Left lung (tissue), 4 donors: ENCODE measurements at regions not wholly inside any gene's neighbourhood (a gene's known extent, or its start where the extent isn't known, plus 50 kb on each side); places are given as distances from the start of the nearest gene placed in this dataset.

ENCODE experiments used
- ATAC-seq: fragments of 200-7000 bp; cut with Tn5 transposase; one replicate; pipeline ENCODE4 v1.9.1; 2020; ENCODE audit warnings: moderate library complexity
- DNase-seq, 4 donors: peaks; one replicate each; pipeline ENCODE4 v3.0.0-alpha.2; 2013 to 2020
- H3K27ac ChIP-seq, 2 donors: fragments of 200-600 bp; sonication (generic) in 1 of 2; one replicate each; pipeline versions ENCODE4 v1.5.0 to v1.8.0; 2020 to 2021
- H3K27me3 ChIP-seq, 2 donors: fragments of 200-600 bp; sonication (generic) in 1 of 2; one replicate each; pipeline versions ENCODE4 v1.5.0 to v1.8.0; 2020 to 2021
- H3K36me3 ChIP-seq, 2 donors: fragments of 200-600 bp; sonication (generic) in 1 of 2; one replicate each; pipeline versions ENCODE4 v1.5.0 to v1.8.0; 2020 to 2021
- H3K4me1 ChIP-seq, 2 donors: fragments of 200-600 bp; one replicate each; pipeline ENCODE4 v1.8.0; 2021
- H3K4me3 ChIP-seq, 2 donors: fragments of 200-600 bp; sonication (generic) in 1 of 2; one replicate each; pipeline versions ENCODE4 v1.5.0 to v1.8.0; 2020 to 2021; ENCODE audit warnings: mild to moderate bottlenecking in 1 of 2
- H3K9me3 ChIP-seq, 2 donors: fragments of 200-600 bp; sonication (generic) in 1 of 2; one replicate each; pipeline versions ENCODE4 v1.5.0 to v1.8.0; 2020 to 2021
- CTCF ChIP-seq, 2 donors: fragments of 200-600 bp; sonication (generic) in 1 of 2; IDR thresholded peaks; one replicate each; pipeline versions ENCODE4 v1.5.0 to v1.8.0; 2021; ENCODE audit warnings: antibody characterized with exemption in 2 of 2
- intact Hi-C, 2 donors: fragments of 100-400 bp; cut with DNase I; formaldehyde crosslinking; loops; one replicate each; pipeline versions ENCODE4 v1.11.2 to v1.14.2; 2022
- donor health status: DM: no; HTN: yes; CAD: no.
- donor health status: DM: no; HTN: no; CAD: no.

- H3K27ac ChIP-seq = no peak overlapping the region
- intact Hi-C loops = no loop called here
Observed at GRCh38 chr1:216809649-216810048, 86.4 kb upstream of the ESRRG start.

GRCh38 chr1:216807696-216808095 is 84.5 kb upstream of the ESRRG start:
- Histone ChIP-seq H3K27me3 (no peaks in the 10 kb centered on the region), H3K4me3 (no peak overlapping the region), H3K36me3 (no peaks in the 10 kb centered on the region), H3K9me3 (no peaks in the 10 kb centered on the region), H3K4me1 (no peaks in the 10 kb centered on the region), H3K27ac (no peak overlapping the region)
- no peak for ATAC-seq
- DNase-seq = no peak
- intact Hi-C loops = no loop called here
- TF ChIP-seq CTCF (IDR thresholded peaks at IDR 0.05) = no peak

More at GRCh38 chr1:216809649-216810048, 86.4 kb upstream of the ESRRG start:
- Histone ChIP-seq H3K4me3 (no peak overlapping the region), H3K36me3 (no peaks in the 10 kb centered on the region), H3K27me3 (no peaks in the 10 kb centered on the region), H3K4me1 (no peaks in the 10 kb centered on the region), H3K9me3 (no peaks in the 10 kb centered on the region)
- DNase-seq (no peak), ATAC-seq (no peak)
- no peak for TF ChIP-seq CTCF (IDR thresholded peaks at IDR 0.05)

GRCh38 chr1:216805953-216806352 is 82.7 kb upstream of the ESRRG start:
- Histone ChIP-seq H3K4me3 (no peak overlapping the region), H3K27ac (no peak overlapping the region), H3K36me3 (no peaks in the 10 kb centered on the region), H3K9me3 (no peaks in the 10 kb centered on the region), H3K4me1 (no peaks in the 10 kb centered on the region), H3K27me3 (no peaks in the 10 kb centered on the region)
- TF ChIP-seq CTCF (IDR thresholded peaks at IDR 0.05) = no peak
- ATAC-seq (no peak), DNase-seq (no peak)
- intact Hi-C loops = no loop called here

GRCh38 chr1:216805233-216805632 is 82.0 kb upstream of the ESRRG start:
- no peak for ATAC-seq
- no peaks in the 10 kb centered on the region for H3K27me3 ChIP-seq
- TF ChIP-seq CTCF (IDR thresholded peaks at IDR 0.05) = no peak
- H3K4me1 ChIP-seq = no peaks in the 10 kb centered on the region
- no peak overlapping the region for H3K27ac ChIP-seq
- no peaks in the 10 kb centered on the region for H3K9me3 ChIP-seq
- no peak for DNase-seq
- H3K36me3 ChIP-seq = no peaks in the 10 kb centered on the region
- intact Hi-C loops = no loop called here
- no peak overlapping the region for H3K4me3 ChIP-seq

GRCh38 chr1:216804111-216804510 is 80.9 kb upstream of the ESRRG start:
- Histone ChIP-seq H3K27me3 (no peaks in the 10 kb centered on the region), H3K4me1 (no peaks in the 10 kb centered on the region), H3K27ac (no peak overlapping the region), H3K4me3 (no peak overlapping the region), H3K36me3 (no peaks in the 10 kb centered on the region), H3K9me3 (no peaks in the 10 kb centered on the region)
- no peak for TF ChIP-seq CTCF (IDR thresholded peaks at IDR 0.05)
- DNase-seq (no peak), ATAC-seq (no peak)
- intact Hi-C loops = no loop called here
